ENCODE measurements at regions not wholly inside any gene's neighbourhood (a gene's known extent, or its start where the extent isn't known, plus 50 kb on each side); places are given as distances from the start of the nearest gene placed in this dataset.
A peak's percentile ranks its signal among the peaks of the same experiment; 100 is the strongest.

DNA sequence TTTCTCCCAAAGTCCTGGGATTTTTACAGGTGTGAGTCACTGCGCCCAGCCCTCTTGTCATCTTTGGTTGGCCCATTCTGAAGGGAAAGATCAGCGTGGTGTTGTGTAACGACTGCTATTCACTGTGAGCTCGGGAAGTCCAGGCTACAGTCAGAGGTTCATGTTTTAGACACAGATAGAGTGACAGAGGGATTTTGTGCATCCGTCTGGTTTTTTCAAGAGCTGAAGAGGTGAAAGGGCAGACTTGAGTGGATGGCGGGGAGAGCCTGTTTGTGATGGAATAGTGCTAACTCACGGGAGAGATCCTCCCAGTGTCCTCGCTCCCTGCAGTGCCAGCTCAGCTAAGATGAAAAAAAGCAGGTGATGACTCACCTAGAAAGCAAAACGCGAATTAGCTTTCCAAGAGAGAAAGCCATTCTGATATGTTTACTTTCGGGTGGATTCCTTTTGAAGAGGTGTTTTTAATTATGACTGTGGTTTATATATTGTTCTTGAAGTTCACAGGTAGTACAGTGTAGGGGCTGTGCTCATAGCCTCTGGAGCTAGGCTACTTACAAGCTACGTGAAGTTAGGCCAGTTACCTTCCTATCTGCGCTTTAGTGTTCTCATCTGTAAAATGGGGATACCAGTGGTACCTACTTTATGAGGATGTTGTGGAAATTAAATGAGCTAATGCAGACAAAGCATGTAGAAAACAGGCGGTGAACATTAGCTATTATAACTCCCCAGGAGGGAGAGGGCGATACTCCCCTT lies 67.2 kb downstream of the C11orf91 start:
- Histone ChIP-seq H3K27ac (ENCODE audit: low read depth, low read length) (peak overlapping the region; percentile 30), H3K4me3 (ENCODE audit: low read depth, low read length) (no peak overlapping the region), H3K9me3 (ENCODE audit: control insufficient read depth, insufficient read depth, low read length) (peaks cover 8% of the 10 kb centered on the region), H3K9ac (ENCODE audit: low read depth, low read length) (no peak overlapping the region), H3K4me1 (ENCODE audit: control insufficient read depth, insufficient read depth, low read length) (0 out of 2 replicates have a peak, but pooled peaks cover 4% of the 10 kb centered on the region), H3K27me3 (ENCODE audit: control insufficient read depth, insufficient read depth, low read length) (no peaks in the 10 kb centered on the region), H3K36me3 (ENCODE audit: control insufficient read depth, insufficient read depth, low read length) (no peaks in the 10 kb centered on the region)

DNA sequence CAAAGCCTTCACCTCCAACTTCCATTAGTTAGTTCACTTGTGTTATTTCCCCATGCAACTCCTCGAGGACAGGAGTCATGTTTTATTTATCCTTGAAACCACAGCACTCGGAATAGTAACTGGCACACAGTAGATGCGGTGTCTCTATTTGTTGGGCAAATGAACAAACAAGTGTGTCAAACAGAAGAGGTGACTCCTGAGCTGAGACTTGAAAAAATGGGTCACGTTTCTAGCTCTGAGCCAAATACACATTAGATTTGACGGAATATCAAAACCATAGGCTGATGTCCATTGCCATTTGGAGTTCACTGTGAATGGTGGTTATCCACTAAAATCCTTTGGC lies 68.9 kb downstream of the C11orf91 start:
- H3K27me3 ChIP-seq (ENCODE audit: control insufficient read depth, insufficient read depth, low read length): no peaks in the 10 kb centered on the region
- no peak overlapping the region for H3K4me3 ChIP-seq (ENCODE audit: low read depth, low read length)
- no peak overlapping the region for H3K9ac ChIP-seq (ENCODE audit: low read depth, low read length)
- H3K27ac ChIP-seq (ENCODE audit: low read depth, low read length): no peak overlapping the region
- no peaks in the 10 kb centered on the region for H3K36me3 ChIP-seq (ENCODE audit: control insufficient read depth, insufficient read depth, low read length)
- H3K9me3 ChIP-seq (ENCODE audit: control insufficient read depth, insufficient read depth, low read length): peaks cover 8% of the 10 kb centered on the region
- 0 out of 2 replicates have a peak, but pooled peaks cover 4% of the 10 kb centered on the region for H3K4me1 ChIP-seq (ENCODE audit: control insufficient read depth, insufficient read depth, low read length)

DNA sequence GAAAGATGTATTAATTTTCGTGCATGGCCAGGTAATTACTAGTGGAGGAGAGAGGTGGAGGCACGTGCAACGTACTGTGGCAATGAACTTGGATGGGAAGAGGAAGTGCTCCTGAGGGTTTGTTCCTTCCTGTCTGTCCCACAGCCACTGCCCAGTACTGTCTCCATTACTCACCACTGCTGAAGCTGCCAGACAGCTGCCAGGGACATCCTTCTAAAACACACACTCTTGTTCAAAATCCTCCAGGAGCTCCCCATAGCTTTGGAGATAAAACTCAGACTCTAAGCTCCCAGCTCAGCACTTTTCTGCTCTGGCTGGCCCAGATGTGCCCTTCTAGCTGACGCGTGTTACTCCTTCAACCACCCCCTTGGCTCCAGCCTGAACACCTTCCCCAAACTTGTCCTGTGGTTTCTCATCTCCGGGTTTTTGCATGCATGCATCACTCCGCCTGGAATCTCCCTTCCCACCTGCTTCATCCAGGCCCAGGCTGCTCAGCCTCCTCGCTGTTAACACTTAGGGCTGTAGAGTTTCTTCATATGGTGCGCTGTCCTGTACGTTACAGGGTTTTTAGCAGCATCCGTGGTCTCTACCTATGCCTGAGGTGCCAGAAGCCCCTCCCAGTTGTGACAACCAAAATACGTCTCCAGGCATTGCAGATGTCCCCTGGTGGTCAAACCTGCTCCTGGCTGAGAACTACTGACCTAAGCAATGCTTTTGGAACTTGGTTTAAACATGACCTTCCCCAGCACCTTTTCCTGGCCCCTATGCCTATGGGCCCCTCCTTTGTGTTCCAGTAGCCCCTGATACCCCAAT lies 69.5 kb downstream of the C11orf91 start:
- Histone ChIP-seq H3K9me3 (ENCODE audit: control insufficient read depth, insufficient read depth, low read length) (peaks cover 8% of the 10 kb centered on the region), H3K36me3 (ENCODE audit: control insufficient read depth, insufficient read depth, low read length) (no peaks in the 10 kb centered on the region), H3K4me3 (ENCODE audit: low read depth, low read length) (no peak overlapping the region), H3K27ac (ENCODE audit: low read depth, low read length) (no peak overlapping the region), H3K27me3 (ENCODE audit: control insufficient read depth, insufficient read depth, low read length) (no peaks in the 10 kb centered on the region), H3K9ac (ENCODE audit: low read depth, low read length) (no peak overlapping the region), H3K4me1 (ENCODE audit: control insufficient read depth, insufficient read depth, low read length) (0 out of 2 replicates have a peak, but pooled peaks cover 4% of the 10 kb centered on the region)

- Histone ChIP-seq H3K4me3 (ENCODE audit: low read depth, low read length) (no peak overlapping the region), H3K4me1 (ENCODE audit: control insufficient read depth, insufficient read depth, low read length) (peaks cover 3% of the 10 kb centered on the region; the same call in 1 of the 2 replicates), H3K36me3 (ENCODE audit: control insufficient read depth, insufficient read depth, low read length) (no peaks in the 10 kb centered on the region), H3K9me3 (ENCODE audit: control insufficient read depth, insufficient read depth, low read length) (no peaks in the 10 kb centered on the region), H3K9ac (ENCODE audit: low read depth, low read length) (no peak overlapping the region), H3K27me3 (ENCODE audit: control insufficient read depth, insufficient read depth, low read length) (no peaks in the 10 kb centered on the region), H3K27ac (ENCODE audit: low read depth, low read length) (no peak overlapping the region)
These were observed 76.5 kb downstream of the C11orf91 start for GRCh38 chr11:33624083-33624482.

GRCh38 chr11:33622806-33623205 lies 77.8 kb downstream of the C11orf91 start:
- H3K9me3 ChIP-seq (ENCODE audit: control insufficient read depth, insufficient read depth, low read length): no peaks in the 10 kb centered on the region
- no peak overlapping the region for H3K9ac ChIP-seq (ENCODE audit: low read depth, low read length)
- H3K27me3 ChIP-seq (ENCODE audit: control insufficient read depth, insufficient read depth, low read length): no peaks in the 10 kb centered on the region
- no peak overlapping the region for H3K27ac ChIP-seq (ENCODE audit: low read depth, low read length)
- no peak overlapping the region for H3K4me3 ChIP-seq (ENCODE audit: low read depth, low read length)
- H3K4me1 ChIP-seq (ENCODE audit: control insufficient read depth, insufficient read depth, low read length): peaks cover 11% of the 10 kb centered on the region
- H3K36me3 ChIP-seq (ENCODE audit: control insufficient read depth, insufficient read depth, low read length): no peaks in the 10 kb centered on the region

- Histone ChIP-seq H3K9ac (ENCODE audit: low read depth, low read length) (no peak overlapping the region), H3K4me3 (ENCODE audit: low read depth, low read length) (no peak overlapping the region), H3K27me3 (ENCODE audit: control insufficient read depth, insufficient read depth, low read length) (no peaks in the 10 kb centered on the region), H3K4me1 (ENCODE audit: control insufficient read depth, insufficient read depth, low read length) (peaks cover 12% of the 10 kb centered on the region), H3K27ac (ENCODE audit: low read depth, low read length) (no peak overlapping the region), H3K36me3 (ENCODE audit: control insufficient read depth, insufficient read depth, low read length) (no peaks in the 10 kb centered on the region), H3K9me3 (ENCODE audit: control insufficient read depth, insufficient read depth, low read length) (no peaks in the 10 kb centered on the region)
These were observed 78.4 kb downstream of the C11orf91 start for GRCh38 chr11:33622186-33622585.

DNA sequence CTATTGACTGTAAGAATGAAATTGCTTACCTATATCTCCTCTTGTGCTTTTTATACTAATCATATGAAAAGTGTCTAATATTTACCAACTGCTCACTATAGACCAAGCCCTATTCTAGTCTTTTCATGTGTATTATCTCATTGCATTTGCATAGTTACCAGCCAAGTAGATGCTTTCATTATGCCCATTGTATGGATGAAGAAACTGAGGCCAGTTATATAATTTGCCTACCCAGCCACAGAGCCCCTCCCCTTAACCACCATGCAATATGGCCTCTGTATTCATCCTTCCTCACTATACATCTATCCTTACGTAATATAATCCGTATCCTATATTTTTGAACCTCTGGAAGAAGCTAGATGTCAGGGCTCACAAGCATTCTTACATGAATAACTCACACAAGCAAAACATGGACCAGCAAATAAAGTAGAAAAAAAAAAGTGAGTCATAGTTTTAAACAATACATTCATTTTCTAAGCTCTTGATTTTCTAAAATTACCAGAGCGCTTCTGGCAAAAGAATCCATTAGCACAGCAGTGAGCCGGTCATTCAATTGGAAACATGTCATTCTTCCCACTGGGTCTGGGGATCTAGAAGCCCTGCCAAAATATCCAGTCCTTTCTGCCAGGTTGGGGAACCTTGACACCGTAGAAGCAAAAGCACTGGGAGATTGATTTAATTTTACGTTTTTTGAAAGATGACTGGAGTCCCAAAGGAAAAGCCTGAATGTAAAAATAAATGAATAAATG lies 80.0 kb downstream of the C11orf91 start:
- Histone ChIP-seq H3K4me3 (ENCODE audit: low read depth, low read length) (no peak overlapping the region), H3K9ac (ENCODE audit: low read depth, low read length) (no peak overlapping the region), H3K27me3 (ENCODE audit: control insufficient read depth, insufficient read depth, low read length) (no peaks in the 10 kb centered on the region), H3K27ac (ENCODE audit: low read depth, low read length) (no peak overlapping the region), H3K4me1 (ENCODE audit: control insufficient read depth, insufficient read depth, low read length) (peaks cover 12% of the 10 kb centered on the region), H3K9me3 (ENCODE audit: control insufficient read depth, insufficient read depth, low read length) (no peaks in the 10 kb centered on the region), H3K36me3 (ENCODE audit: control insufficient read depth, insufficient read depth, low read length) (no peaks in the 10 kb centered on the region)

- no peak overlapping the region for H3K27ac ChIP-seq (ENCODE audit: low read depth, low read length)
- H3K4me3 ChIP-seq (ENCODE audit: low read depth, low read length): no peak overlapping the region
- H3K9me3 ChIP-seq (ENCODE audit: control insufficient read depth, insufficient read depth, low read length): no peaks in the 10 kb centered on the region
These were observed 81.7 kb downstream of the C11orf91 start for GRCh38 chr11:33618956-33619355.

DNA sequence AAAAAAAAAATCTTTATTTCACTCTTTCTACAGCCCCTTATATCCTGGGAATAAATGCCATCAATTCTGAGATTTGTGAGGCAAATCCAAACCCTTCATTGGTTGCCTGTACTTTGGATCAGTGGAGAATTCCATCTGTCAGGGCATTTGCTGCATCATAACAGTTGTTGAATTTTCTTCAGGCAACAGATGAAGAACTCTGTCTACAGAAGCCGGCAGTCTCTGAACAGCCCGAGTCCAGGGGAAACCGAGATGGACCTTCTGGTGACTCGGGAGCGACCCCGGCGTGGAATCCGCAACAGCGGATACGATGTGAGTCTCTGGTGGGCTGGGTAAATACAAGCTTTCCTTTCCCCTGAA lies 82.3 kb downstream of the C11orf91 start:
- no peak overlapping the region for H3K4me3 ChIP-seq (ENCODE audit: low read depth, low read length)
- H3K4me1 ChIP-seq (ENCODE audit: control insufficient read depth, insufficient read depth, low read length): peaks cover 12% of the 10 kb centered on the region
- H3K9ac ChIP-seq (ENCODE audit: low read depth, low read length): no peak overlapping the region
- peak overlapping the region; percentile 30 for H3K27ac ChIP-seq (ENCODE audit: low read depth, low read length)
- H3K27me3 ChIP-seq (ENCODE audit: control insufficient read depth, insufficient read depth, low read length): no peaks in the 10 kb centered on the region
- H3K9me3 ChIP-seq (ENCODE audit: control insufficient read depth, insufficient read depth, low read length): no peaks in the 10 kb centered on the region
- no peaks in the 10 kb centered on the region for H3K36me3 ChIP-seq (ENCODE audit: control insufficient read depth, insufficient read depth, low read length)

More at GRCh38 chr11:33618956-33619355, 81.7 kb downstream of the C11orf91 start:
- H3K36me3 ChIP-seq (ENCODE audit: control insufficient read depth, insufficient read depth, low read length): no peaks in the 10 kb centered on the region
- H3K9ac ChIP-seq (ENCODE audit: low read depth, low read length): no peak overlapping the region
- no peaks in the 10 kb centered on the region for H3K27me3 ChIP-seq (ENCODE audit: control insufficient read depth, insufficient read depth, low read length)
- H3K4me1 ChIP-seq (ENCODE audit: control insufficient read depth, insufficient read depth, low read length): peaks cover 12% of the 10 kb centered on the region

DNA sequence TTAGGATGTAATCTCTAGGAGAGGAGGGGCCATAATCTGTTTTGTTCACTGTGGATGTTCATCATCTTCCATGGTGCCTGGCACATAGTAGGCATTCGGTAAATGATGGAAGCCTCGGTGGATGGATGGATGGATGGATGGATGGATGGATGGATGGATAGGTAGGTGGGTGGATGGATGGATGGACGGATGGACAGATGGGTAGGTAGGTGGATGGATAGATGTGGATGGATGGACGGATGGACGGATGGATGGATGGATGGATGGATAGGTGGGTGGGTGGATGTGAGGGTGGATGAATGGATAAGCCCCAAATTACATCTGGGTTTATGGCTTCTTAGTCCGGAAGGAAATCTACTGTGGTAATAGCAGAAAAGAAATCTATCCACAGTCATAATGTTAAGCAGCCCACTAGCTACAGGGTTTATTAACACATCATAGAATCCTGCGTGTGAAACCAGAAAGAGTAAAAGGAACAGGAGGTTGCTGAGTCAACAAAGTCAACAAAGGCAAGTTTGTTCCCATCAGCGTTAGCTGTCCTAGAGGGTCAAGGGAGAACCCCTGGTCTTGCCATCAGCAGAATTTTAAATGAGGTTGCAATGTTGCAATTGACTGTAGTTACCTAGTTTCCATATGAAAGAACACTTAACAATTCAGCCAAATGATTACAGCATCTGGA lies 82.8 kb downstream of the C11orf91 start:
- Histone ChIP-seq H3K27me3 (ENCODE audit: control insufficient read depth, insufficient read depth, low read length) (no peaks in the 10 kb centered on the region), H3K4me1 (ENCODE audit: control insufficient read depth, insufficient read depth, low read length) (peaks cover 12% of the 10 kb centered on the region), H3K9ac (ENCODE audit: low read depth, low read length) (no peak overlapping the region), H3K4me3 (ENCODE audit: low read depth, low read length) (no peak overlapping the region), H3K27ac (ENCODE audit: low read depth, low read length) (no peak overlapping the region), H3K36me3 (ENCODE audit: control insufficient read depth, insufficient read depth, low read length) (no peaks in the 10 kb centered on the region), H3K9me3 (ENCODE audit: control insufficient read depth, insufficient read depth, low read length) (no peaks in the 10 kb centered on the region)
